Adrenal gland (tissue), 5 donors: ENCODE measurements at regions not wholly inside any gene's neighbourhood (a gene's known extent, or its start where the extent isn't known, plus 50 kb on each side); places are given as distances from the start of the nearest gene placed in this dataset.

Experiments used
- POLR2A ChIP-seq, 2 donors: fragments of 450-650 bp; IDR thresholded peaks; one replicate each; pipeline ENCODE4 v1.6.1; 2017; ENCODE audit warnings: antibody characterized with exemption in 2 of 2, mild to moderate bottlenecking in 2 of 2, moderate library complexity in 1 of 2
- TF ChIP-seq, protein P1 (sequence below), 6 experiments: fragments of 450-650 bp in 4 of 6; fragments of 200-600 bp in 2 of 6; sonication (generic) in 1 of 6; IDR thresholded peaks; 1 replicate in 5 of 6; 2 replicates in 1 of 6; pipeline versions ENCODE4 v1.5.1 to v1.8.0; 2016 to 2021; ENCODE audit warnings: antibody characterized with exemption in 6 of 6, mild to moderate bottlenecking in 2 of 6, moderate library complexity in 1 of 6
- donor health status: DM: no; HTN: no; CAD: no.

DNA sequence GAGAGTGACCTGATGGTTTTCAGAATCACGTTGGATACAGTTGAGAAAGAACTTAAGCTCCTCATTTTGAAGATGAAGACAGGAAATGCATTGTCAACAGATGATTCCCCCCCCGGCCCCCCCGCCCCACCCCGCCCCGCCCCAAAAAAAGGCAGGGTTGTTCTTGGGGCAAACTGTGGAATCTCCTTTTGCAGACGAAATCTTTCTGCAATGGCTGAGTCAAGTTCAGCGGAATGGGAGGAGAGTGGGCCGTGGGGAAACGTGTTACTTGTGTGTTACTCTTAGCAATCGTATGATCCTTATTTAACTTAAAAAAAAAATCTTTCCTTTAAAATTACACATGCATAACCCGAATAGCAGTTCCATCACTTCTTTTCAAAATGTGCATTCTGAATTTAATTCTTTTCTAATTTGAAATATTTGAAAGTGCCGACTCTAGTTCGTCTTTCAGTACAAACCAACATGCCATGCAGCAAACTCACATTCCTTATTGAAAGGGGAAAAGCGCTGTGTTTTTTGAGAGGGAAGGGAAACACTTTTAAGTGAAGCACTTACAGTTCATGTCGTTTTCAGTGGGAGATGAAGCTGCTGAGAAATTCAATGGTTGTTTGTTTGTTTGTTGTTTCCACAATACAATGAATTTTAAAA lies 348.5 kb upstream of the ARGLU1 start:
- no peak for TF ChIP-seq POLR2A (IDR thresholded peaks at IDR 0.05)
- TF ChIP-seq, protein P1, sequence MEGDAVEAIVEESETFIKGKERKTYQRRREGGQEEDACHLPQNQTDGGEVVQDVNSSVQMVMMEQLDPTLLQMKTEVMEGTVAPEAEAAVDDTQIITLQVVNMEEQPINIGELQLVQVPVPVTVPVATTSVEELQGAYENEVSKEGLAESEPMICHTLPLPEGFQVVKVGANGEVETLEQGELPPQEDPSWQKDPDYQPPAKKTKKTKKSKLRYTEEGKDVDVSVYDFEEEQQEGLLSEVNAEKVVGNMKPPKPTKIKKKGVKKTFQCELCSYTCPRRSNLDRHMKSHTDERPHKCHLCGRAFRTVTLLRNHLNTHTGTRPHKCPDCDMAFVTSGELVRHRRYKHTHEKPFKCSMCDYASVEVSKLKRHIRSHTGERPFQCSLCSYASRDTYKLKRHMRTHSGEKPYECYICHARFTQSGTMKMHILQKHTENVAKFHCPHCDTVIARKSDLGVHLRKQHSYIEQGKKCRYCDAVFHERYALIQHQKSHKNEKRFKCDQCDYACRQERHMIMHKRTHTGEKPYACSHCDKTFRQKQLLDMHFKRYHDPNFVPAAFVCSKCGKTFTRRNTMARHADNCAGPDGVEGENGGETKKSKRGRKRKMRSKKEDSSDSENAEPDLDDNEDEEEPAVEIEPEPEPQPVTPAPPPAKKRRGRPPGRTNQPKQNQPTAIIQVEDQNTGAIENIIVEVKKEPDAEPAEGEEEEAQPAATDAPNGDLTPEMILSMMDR (IDR thresholded peaks at IDR 0.05), result no peak
